ENCODE measurements at regions not wholly inside any gene's neighbourhood (a gene's known extent, or its start where the extent isn't known, plus 50 kb on each side); places are given as distances from the start of the nearest gene placed in this dataset.

GRCh38 chr10:131574707-131575430 lies 263.3 kb upstream of the TCERG1L start:
- TF ChIP-seq CTCF (IDR thresholded peaks at IDR 0.05) (no peak), POLR2A (IDR thresholded peaks at IDR 0.05) (no peak)

All from thyroid gland (tissue), 4 donors.